B cell (primary cell): ENCODE measurements at regions not wholly inside any gene's neighbourhood (a gene's known extent, or its start where the extent isn't known, plus 50 kb on each side); places are given as distances from the start of the nearest gene placed in this dataset.

Experiments used
- ATAC-seq: fragments of 200-7000 bp; cut with Tn5 transposase; one replicate; pipeline ENCODE4 v1.10.0; 2021; ENCODE audit warnings: low read depth, mild to moderate bottlenecking, moderate number of reproducible peaks, moderate library complexity
- CTCF ChIA-PET: fragments of 350-600 bp; sonication (Branson Sonifier 250); formaldehyde crosslinking; loops from one replicate; lab custom pipeline; 2021; ENCODE audit warnings: antibody characterized with exemption, inconsistent platforms; lab: Charles Lee
- POLR2A ChIA-PET: fragments of 350-600 bp; sonication (Branson Sonifier 250); formaldehyde crosslinking; loops from one replicate; lab custom pipeline; 2021; ENCODE audit warnings: antibody characterized with exemption; lab: Charles Lee
- DNase-seq: peaks from one replicate; pipeline ENCODE4 v3.0.0; 2013
- H2AFZ ChIP-seq: 2 replicates; pipeline ENCODE4 v1.6.1; 2012; ENCODE audit warnings: mild to moderate bottlenecking, low read depth, low read length; ENCODE audit not compliant: insufficient read depth, poor library complexity, severe bottlenecking
- H3K27ac ChIP-seq, 2 donors: 1 replicate in 1 of 2; 2 replicates in 1 of 2; pipeline ENCODE4 v1.5.1; 2012 to 2013; ENCODE audit warnings: low read length in 2 of 2, mild to moderate bottlenecking in 2 of 2, moderate library complexity in 1 of 2
- H3K27me3 ChIP-seq, 4 experiments: fragments of 200-600 bp in 1 of 4; sonication (generic) in 1 of 4; replicated peaks in 1 of 4; 1 replicate in 2 of 4; 2 replicates in 2 of 4; pipeline versions ENCODE4 v1.6.1 to v1.7.0; 2013 to 2016; ENCODE audit warnings: low read length in 3 of 4, mild to moderate bottlenecking in 2 of 4, mixed read lengths in 1 of 4, moderate library complexity in 1 of 4; ENCODE audit not compliant: insufficient read depth in 4 of 4, control insufficient read depth in 3 of 4; ENCODE audit errors: control extremely low read depth in 1 of 4
- H3K36me3 ChIP-seq, 2 experiments: replicated peaks in 1 of 2; 1 replicate in 1 of 2; 2 replicates in 1 of 2; pipeline versions ENCODE4 v1.6.1 to v1.7.1; 2013; ENCODE audit warnings: low read length in 1 of 2; ENCODE audit not compliant: insufficient read depth in 2 of 2, control insufficient read depth in 1 of 2; ENCODE audit errors: control extremely low read depth in 1 of 2, extremely low read depth in 1 of 2
- H3K4me1 ChIP-seq, 2 donors: fragments of 200-600 bp in 1 of 2; sonication (generic) in 1 of 2; 1 replicate in 1 of 2; 2 replicates in 1 of 2; pipeline versions ENCODE4 v1.5.1 to v1.6.1; 2013 to 2017; ENCODE audit warnings: low read length in 2 of 2; ENCODE audit not compliant: control insufficient read depth in 2 of 2, insufficient read depth in 2 of 2
- H3K4me2 ChIP-seq: replicated peaks from 2 replicates; pipeline ENCODE3; 2012; ENCODE audit warnings: mild to moderate bottlenecking, low read depth, low read length; ENCODE audit not compliant: poor library complexity, severe bottlenecking
- H3K4me3 ChIP-seq, 5 experiments: fragments of 200-600 bp in 1 of 5; sonication (generic) in 1 of 5; 1 replicate in 3 of 5; 2 replicates in 2 of 5; pipeline versions ENCODE4 v1.5.1 to v1.7.0; 2011 to 2016; ENCODE audit warnings: low read length in 4 of 5, mild to moderate bottlenecking in 4 of 5, low read depth in 2 of 5, control low read depth in 1 of 5, moderate library complexity in 1 of 5; ENCODE audit not compliant: insufficient read depth in 1 of 5; ENCODE audit errors: control extremely low read depth in 1 of 5, extremely low read depth in 1 of 5
- H3K79me2 ChIP-seq: fragments of 200-600 bp; sonication (generic); one replicate; pipeline ENCODE4 v1.6.0; 2016; ENCODE audit warnings: low read length; ENCODE audit not compliant: control insufficient read depth, insufficient read depth
- H3K9ac ChIP-seq: fragments of 200-600 bp; sonication (generic); 2 replicates; pipeline ENCODE4 v1.6.1; 2017; ENCODE audit warnings: mild to moderate bottlenecking, low read length, moderate library complexity
- H3K9me3 ChIP-seq, 3 donors: one replicate each; pipeline versions ENCODE4 v1.6.1 to v1.7.1; 2013; ENCODE audit warnings: low read length in 2 of 3; ENCODE audit not compliant: control insufficient read depth in 2 of 3, insufficient read depth in 1 of 3; ENCODE audit errors: control extremely low read depth in 1 of 3
- H4K20me1 ChIP-seq: 2 replicates; pipeline ENCODE4 v1.6.0; 2012; ENCODE audit warnings: mild to moderate bottlenecking, low read length; ENCODE audit not compliant: insufficient read depth, control insufficient read depth, poor library complexity, severe bottlenecking
- H3K27ac Mint-ChIP-seq: one replicate; pipeline ENCODE4 v1.8.0; 2021; ENCODE audit warnings: mixed read lengths
- H3K27me3 Mint-ChIP-seq: one replicate; pipeline ENCODE4 v1.8.0; 2021; ENCODE audit warnings: mixed read lengths
- H3K4me1 Mint-ChIP-seq: one replicate; pipeline ENCODE4 v1.8.0; 2021; ENCODE audit warnings: mixed read lengths
- H3K4me3 Mint-ChIP-seq: one replicate; pipeline ENCODE4 v1.8.0; 2021; ENCODE audit warnings: mixed read lengths
- H3K9me3 Mint-ChIP-seq: one replicate; pipeline ENCODE4 v1.8.0; 2022; ENCODE audit warnings: mixed read lengths; ENCODE audit not compliant: insufficient read depth
- EZH2 ChIP-seq: IDR thresholded peaks from 2 replicates; pipeline ENCODE4 v1.6.1; 2012; ENCODE audit warnings: borderline replicate concordance, low read depth, mild to moderate bottlenecking, moderate library complexity, low read length; ENCODE audit not compliant: insufficient read depth, poor library complexity, severe bottlenecking
- WGBS: methylation state at CpG from one replicate; pipeline ENCODE4 v1.1.5; 2013; ENCODE audit warnings: missing lambda C conversion rate; ENCODE audit not compliant: insufficient coverage; 5-methylcytosine and 5-hydroxymethylcytosine counted together
- intact Hi-C: fragments of 100-400 bp; cut with micrococcal nuclease; formaldehyde crosslinking; loops from one replicate; pipeline ENCODE4 v1.10.0; 2022
- TF ChIP-seq, protein P1 (sequence below): fragments of 200-600 bp; IDR thresholded peaks from one replicate; pipeline ENCODE4 v1.8.0; 2022; ENCODE audit warnings: antibody characterized with exemption, mild to moderate bottlenecking

DNA sequence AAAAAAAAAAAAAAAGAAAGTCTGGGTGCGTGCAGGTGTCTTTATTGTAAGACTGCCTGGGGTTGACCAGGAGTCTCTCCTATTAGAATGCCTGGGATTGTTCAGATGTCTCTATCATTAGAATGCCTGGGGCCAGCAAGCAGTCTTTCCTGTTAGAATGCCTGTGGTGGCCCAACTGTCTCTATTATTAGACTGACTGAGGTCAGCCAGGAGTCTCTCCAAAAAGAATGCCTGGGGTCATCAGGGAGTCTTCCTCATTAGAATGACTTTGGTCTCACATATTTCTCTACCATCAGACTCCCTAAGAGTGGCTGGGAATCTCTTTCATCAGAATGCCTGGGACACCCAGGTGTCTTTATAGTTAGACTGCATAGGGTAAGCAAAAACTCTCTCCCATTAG is 1577.5 kb downstream of the UQCRFS1 start:
- Mint-ChIP-seq H3K4me3 (no peak overlapping the region), H3K4me1 (no peaks in the 10 kb centered on the region), H3K27ac (no peak overlapping the region), H3K27me3 (no peaks in the 10 kb centered on the region), H3K9me3 (peaks cover 19% of the 10 kb centered on the region)
- Histone ChIP-seq H4K20me1 (no peaks in the 10 kb centered on the region), H2AFZ (no peak overlapping the region), H3K36me3 (no peaks in the 10 kb centered on the region), H3K4me3 (no peak overlapping the region), H3K27ac (no peak overlapping the region), H3K9me3 (peaks cover 5 to 14% (median 11%) of the 10 kb centered on the region in 3 donors), H3K9ac (no peak overlapping the region), H3K27me3 (no peaks in the 10 kb centered on the region), H3K79me2 (no peaks in the 10 kb centered on the region), H3K4me1 (no peaks in the 10 kb centered on the region), H3K4me2 (no peak overlapping the region)
- POLR2A ChIA-PET: no interaction called here
- CTCF ChIA-PET: no interaction called here
- TF ChIP-seq, protein P1, sequence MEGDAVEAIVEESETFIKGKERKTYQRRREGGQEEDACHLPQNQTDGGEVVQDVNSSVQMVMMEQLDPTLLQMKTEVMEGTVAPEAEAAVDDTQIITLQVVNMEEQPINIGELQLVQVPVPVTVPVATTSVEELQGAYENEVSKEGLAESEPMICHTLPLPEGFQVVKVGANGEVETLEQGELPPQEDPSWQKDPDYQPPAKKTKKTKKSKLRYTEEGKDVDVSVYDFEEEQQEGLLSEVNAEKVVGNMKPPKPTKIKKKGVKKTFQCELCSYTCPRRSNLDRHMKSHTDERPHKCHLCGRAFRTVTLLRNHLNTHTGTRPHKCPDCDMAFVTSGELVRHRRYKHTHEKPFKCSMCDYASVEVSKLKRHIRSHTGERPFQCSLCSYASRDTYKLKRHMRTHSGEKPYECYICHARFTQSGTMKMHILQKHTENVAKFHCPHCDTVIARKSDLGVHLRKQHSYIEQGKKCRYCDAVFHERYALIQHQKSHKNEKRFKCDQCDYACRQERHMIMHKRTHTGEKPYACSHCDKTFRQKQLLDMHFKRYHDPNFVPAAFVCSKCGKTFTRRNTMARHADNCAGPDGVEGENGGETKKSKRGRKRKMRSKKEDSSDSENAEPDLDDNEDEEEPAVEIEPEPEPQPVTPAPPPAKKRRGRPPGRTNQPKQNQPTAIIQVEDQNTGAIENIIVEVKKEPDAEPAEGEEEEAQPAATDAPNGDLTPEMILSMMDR: no peak
- TF ChIP-seq EZH2: no peak
- no CpG with 5 or more reads among the region's 1 CpG for WGBS
- ATAC-seq: no peak
- no peak for DNase-seq
- intact Hi-C loops: no loop called here

DNA sequence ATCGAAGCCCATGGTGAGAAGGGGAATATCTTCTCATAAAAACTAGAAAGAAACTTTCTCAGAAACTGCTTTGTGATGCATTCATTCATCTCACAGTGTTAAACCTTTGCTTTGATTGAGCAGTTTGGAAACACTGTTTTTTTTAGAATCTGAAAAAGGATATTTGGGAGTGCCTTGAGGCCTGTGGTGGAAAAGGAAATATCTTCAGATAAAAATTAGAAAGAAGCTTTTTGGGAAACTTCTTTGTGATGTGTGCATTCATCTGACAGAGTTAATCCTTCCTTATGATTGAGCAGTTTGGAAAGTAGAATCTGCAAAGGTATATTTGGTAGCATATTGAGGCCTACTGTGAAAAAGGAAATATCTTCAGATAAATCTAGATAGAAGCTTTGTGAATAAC is 1594.9 kb downstream of the UQCRFS1 start:
- peaks cover 13% of the 10 kb centered on the region for H3K9me3 Mint-ChIP-seq
- ATAC-seq (no peak), DNase-seq (no peak)
- H4K20me1 ChIP-seq: no peaks in the 10 kb centered on the region
- WGBS: no CpG with 5 or more reads among the region's 1 CpG
- H3K27me3 Mint-ChIP-seq: no peaks in the 10 kb centered on the region
- ChIA-PET POLR2A (no interaction called here), CTCF (no interaction called here)
- no peak for TF ChIP-seq EZH2
- TF ChIP-seq, protein P1: no peak
- no peaks in the 10 kb centered on the region for H3K27me3 ChIP-seq
- no peaks in the 10 kb centered on the region for H3K4me1 ChIP-seq
- no peak overlapping the region for H3K4me3 ChIP-seq
- no peak overlapping the region for H2AFZ ChIP-seq
- no peak overlapping the region for H3K4me3 Mint-ChIP-seq
- H3K27ac ChIP-seq: no peak overlapping the region
- H3K79me2 ChIP-seq: no peaks in the 10 kb centered on the region
- no peaks in the 10 kb centered on the region for H3K36me3 ChIP-seq
- H3K4me1 Mint-ChIP-seq: no peaks in the 10 kb centered on the region
- no peak overlapping the region for H3K4me2 ChIP-seq
- intact Hi-C loops: no loop called here
- H3K9me3 ChIP-seq: peaks cover 0 to 69% (median 21%) of the 10 kb centered on the region in 3 donors
- no peak overlapping the region for H3K9ac ChIP-seq
- H3K27ac Mint-ChIP-seq: no peak overlapping the region
